Neural cell (in vitro differentiated cells): ENCODE measurements at regions not wholly inside any gene's neighbourhood (a gene's known extent, or its start where the extent isn't known, plus 50 kb on each side); places are given as distances from the start of the nearest gene placed in this dataset.

ENCODE experiments used
- CTCF ChIP-seq: fragments of 450-650 bp; IDR thresholded peaks from 2 replicates; pipeline ENCODE4 v1.5.1; 2014; ENCODE audit warnings: antibody characterized with exemption, mild to moderate bottlenecking, moderate library complexity; ENCODE audit not compliant: poor library complexity, severe bottlenecking
- EP300 ChIP-seq: fragments of 450-650 bp; conservative IDR thresholded peaks from 2 replicates; pipeline ENCODE4 v1.6.1; 2014; ENCODE audit warnings: antibody characterized with exemption, mild to moderate bottlenecking, moderate library complexity; ENCODE audit not compliant: poor library complexity, severe bottlenecking
- REST ChIP-seq: IDR thresholded peaks from 2 replicates; pipeline ENCODE4 v1.6.1; 2012; ENCODE audit warnings: borderline replicate concordance

GRCh38 chr10:63755441-63755840, 234.2 kb downstream of the REEP3 start:
- TF ChIP-seq CTCF (no peak), EP300 (no peak), REST (no peak)
